Activated B cell treated with CpG ODN at 0.5 μM for 24 hours (primary cell): ENCODE measurements at regions not wholly inside any gene's neighbourhood (a gene's known extent, or its start where the extent isn't known, plus 50 kb on each side); places are given as distances from the start of the nearest gene placed in this dataset.

Experiments used
- ATAC-seq: fragments of 200-7000 bp; cut with Tn5 transposase; one replicate; pipeline ENCODE4 v1.10.0; 2021; ENCODE audit warnings: low read depth, mild to moderate bottlenecking, moderate library complexity
- CTCF ChIA-PET: fragments of 350-600 bp; sonication (Branson Sonifier 250); formaldehyde crosslinking; loops from one replicate; lab custom pipeline; 2021; ENCODE audit warnings: antibody characterized with exemption; lab: Charles Lee
- POLR2A ChIA-PET: fragments of 350-600 bp; sonication (Branson Sonifier 250); formaldehyde crosslinking; loops from one replicate; lab custom pipeline; 2021; ENCODE audit warnings: antibody characterized with exemption; lab: Charles Lee
- DNase-seq: peaks from one replicate; pipeline ENCODE4 v3.0.0; 2022
- H3K27ac Mint-ChIP-seq: one replicate; pipeline ENCODE4 v1.8.0; 2020; ENCODE audit warnings: mixed read lengths
- H3K27me3 Mint-ChIP-seq: one replicate; pipeline ENCODE4 v1.8.0; 2021; ENCODE audit warnings: mixed read lengths
- H3K36me3 Mint-ChIP-seq: one replicate; pipeline ENCODE4 v1.8.0; 2021; ENCODE audit warnings: low read depth, mixed read lengths
- H3K4me1 Mint-ChIP-seq: one replicate; pipeline ENCODE4 v1.8.0; 2021; ENCODE audit warnings: mixed read lengths
- H3K4me3 Mint-ChIP-seq: one replicate; pipeline ENCODE4 v1.8.0; 2020; ENCODE audit warnings: mild to moderate bottlenecking, mixed read lengths
- H3K9me3 Mint-ChIP-seq: one replicate; pipeline ENCODE4 v1.8.0; 2020; ENCODE audit warnings: mixed read lengths
- CTCF ChIP-seq: fragments of 200-600 bp; IDR thresholded peaks from one replicate; pipeline ENCODE4 v1.8.0; 2022; ENCODE audit warnings: antibody characterized with exemption, mild to moderate bottlenecking
- intact Hi-C: fragments of 100-400 bp; cut with micrococcal nuclease; formaldehyde crosslinking; loops from one replicate; pipeline ENCODE4 v1.15.1; 2024

DNA sequence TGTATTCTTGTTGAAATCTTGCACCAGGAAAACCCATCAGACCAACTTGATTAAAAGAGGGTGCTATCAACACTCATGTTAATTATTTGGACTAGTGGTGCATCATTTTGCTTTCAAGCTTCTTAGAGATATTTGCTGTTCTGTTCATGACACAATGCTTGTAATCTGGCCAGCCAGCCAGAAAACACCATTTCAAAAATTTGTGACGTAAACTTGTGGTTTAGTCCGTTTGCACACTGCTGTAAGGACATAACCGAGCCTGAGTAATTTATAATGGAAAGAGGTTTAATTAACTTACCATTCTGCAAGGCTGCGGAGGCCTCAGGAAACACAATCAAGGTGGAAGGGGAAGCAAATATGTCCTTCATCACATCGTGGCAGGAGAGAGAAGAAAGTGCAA lies 374.3 kb upstream of the TGFBR2 start:
- no peak overlapping the region for H3K27ac Mint-ChIP-seq
- no peaks in the 10 kb centered on the region for H3K36me3 Mint-ChIP-seq

GRCh38 chr3:30233913-30234646 lies 372.3 kb upstream of the TGFBR2 start:
- intact Hi-C loops, result no loop called here
- no peaks in the 10 kb centered on the region for H3K4me1 Mint-ChIP-seq
- CTCF ChIA-PET, result interaction anchor here (2.5 kb wide), 1 partner anchor 35 kb away, joined by 5 read pairs; no protein-coding TSS in a partner anchor
- no peak overlapping the region for H3K27ac Mint-ChIP-seq
- TF ChIP-seq CTCF, result no peak
- no peak for DNase-seq
- H3K4me3 Mint-ChIP-seq, result no peak overlapping the region
- no peaks in the 10 kb centered on the region for H3K27me3 Mint-ChIP-seq
- no peaks in the 10 kb centered on the region for H3K9me3 Mint-ChIP-seq
- POLR2A ChIA-PET, result no interaction called here
- ATAC-seq, result no peak
- H3K36me3 Mint-ChIP-seq, result no peaks in the 10 kb centered on the region

More for the DNA sequence above, 374.3 kb upstream of the TGFBR2 start:
- no peaks in the 10 kb centered on the region for H3K4me1 Mint-ChIP-seq
- intact Hi-C loops, result no loop called here
- CTCF ChIA-PET, result no interaction called here
- H3K9me3 Mint-ChIP-seq, result no peaks in the 10 kb centered on the region
- H3K4me3 Mint-ChIP-seq, result no peak overlapping the region
- TF ChIP-seq CTCF, result no peak
- ATAC-seq (no peak), DNase-seq (no peak)
- POLR2A ChIA-PET, result no interaction called here
- no peaks in the 10 kb centered on the region for H3K27me3 Mint-ChIP-seq

DNA sequence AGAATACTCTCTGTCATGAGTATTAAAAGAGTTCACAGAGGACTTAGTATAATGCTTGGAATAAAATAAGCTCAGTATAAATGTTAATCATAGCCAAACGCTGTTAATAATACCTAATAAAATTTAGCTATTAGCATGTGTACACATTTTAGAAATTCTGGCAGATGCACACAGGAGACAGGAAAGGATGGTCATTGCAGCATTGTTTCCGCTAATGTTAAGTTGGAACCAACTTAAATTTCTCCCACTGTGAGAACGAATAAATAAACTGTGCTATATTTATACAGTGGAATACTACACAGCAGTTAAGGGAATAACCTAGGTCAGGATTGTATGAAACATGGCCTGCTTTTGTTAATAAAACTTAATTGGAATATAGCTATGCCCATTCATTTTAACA lies 370.4 kb upstream of the TGFBR2 start:
- no peak overlapping the region for H3K4me3 Mint-ChIP-seq
- no peaks in the 10 kb centered on the region for H3K27me3 Mint-ChIP-seq
- DNase-seq (no peak), ATAC-seq (no peak)
- CTCF ChIA-PET, result interaction anchor here (1.0 to 1.5 kb wide), 2 partner anchors 37 to 457 kb away, joined by 3 to 7 read pairs; no protein-coding TSS in a partner anchor
- H3K9me3 Mint-ChIP-seq, result no peaks in the 10 kb centered on the region
- H3K27ac Mint-ChIP-seq, result no peak overlapping the region
- intact Hi-C loops, result no loop called here
- no peaks in the 10 kb centered on the region for H3K4me1 Mint-ChIP-seq
- no peak for TF ChIP-seq CTCF
- no peaks in the 10 kb centered on the region for H3K36me3 Mint-ChIP-seq
- POLR2A ChIA-PET, result no interaction called here

DNA sequence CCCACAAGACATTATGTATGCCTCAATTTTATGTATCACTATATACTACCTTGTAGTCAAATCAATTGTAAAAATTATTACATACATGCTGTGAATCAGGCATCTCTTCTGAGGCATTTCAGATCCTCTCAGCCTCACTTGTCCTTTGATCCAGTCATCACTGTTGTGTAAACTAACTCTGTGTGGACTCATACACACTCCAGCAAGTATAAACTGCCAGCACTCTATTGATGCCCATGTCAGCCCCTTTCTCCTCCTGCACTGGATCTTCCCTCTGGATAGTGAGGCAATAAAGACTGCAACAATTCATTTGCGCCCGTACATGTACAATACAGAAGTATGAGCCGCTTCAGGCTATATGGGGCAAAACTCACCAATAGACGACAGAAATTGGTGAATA lies 364.7 kb upstream of the TGFBR2 start:
- ChIA-PET POLR2A (no interaction called here), CTCF (no interaction called here)
- no peak overlapping the region for H3K27ac Mint-ChIP-seq
- H3K4me1 Mint-ChIP-seq, result no peaks in the 10 kb centered on the region
- TF ChIP-seq CTCF, result no peak
- H3K36me3 Mint-ChIP-seq, result no peaks in the 10 kb centered on the region
- intact Hi-C loops, result no loop called here
- no peaks in the 10 kb centered on the region for H3K9me3 Mint-ChIP-seq
- peaks cover 2% of the 10 kb centered on the region for H3K27me3 Mint-ChIP-seq
- DNase-seq, result no peak
- ATAC-seq, result no peak
- H3K4me3 Mint-ChIP-seq, result no peak overlapping the region

DNA sequence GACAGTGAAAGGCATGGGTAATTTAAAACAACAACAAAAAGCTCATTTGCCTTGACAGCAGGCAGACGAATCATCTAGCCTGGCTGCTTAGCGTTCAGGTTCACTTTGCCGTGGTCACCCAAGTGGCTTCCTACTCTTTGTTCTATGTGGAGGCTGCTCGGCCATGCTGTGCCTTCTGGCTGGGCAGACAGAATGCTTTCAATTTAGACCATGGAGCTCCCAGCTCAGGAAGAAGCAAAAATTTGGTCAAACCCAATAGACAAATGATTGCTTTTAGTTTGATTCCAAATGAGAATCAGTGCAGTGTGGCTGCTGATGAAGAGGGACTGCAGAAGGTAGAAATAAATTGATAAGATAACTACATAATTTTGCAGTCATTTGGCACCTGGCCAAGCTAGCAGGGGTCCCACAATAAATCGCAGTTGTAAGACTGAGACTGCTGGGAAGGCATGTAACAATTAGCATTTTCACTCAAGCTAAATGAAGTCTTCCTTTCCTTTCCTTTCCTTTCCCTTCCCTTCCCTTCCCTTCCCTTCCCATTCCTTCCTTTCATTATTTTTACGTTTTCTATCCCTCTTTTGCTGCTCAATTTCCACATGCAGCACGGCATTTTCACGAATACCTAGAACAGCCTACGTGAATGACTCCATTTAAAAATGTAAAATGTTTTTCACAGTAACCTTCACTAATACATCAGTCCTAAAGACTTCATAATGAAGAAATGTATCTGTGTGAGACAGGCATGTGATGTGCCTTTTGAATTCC lies 360.4 kb upstream of the TGFBR2 start:
- intact Hi-C loops, result no loop called here
- H3K27ac Mint-ChIP-seq, result no peak overlapping the region
- CTCF ChIA-PET, result no interaction called here
- POLR2A ChIA-PET, result no interaction called here
- H3K36me3 Mint-ChIP-seq, result no peaks in the 10 kb centered on the region
- peaks cover 2% of the 10 kb centered on the region for H3K27me3 Mint-ChIP-seq
- no peak for DNase-seq
- no peaks in the 10 kb centered on the region for H3K9me3 Mint-ChIP-seq
- no peak for ATAC-seq
- H3K4me3 Mint-ChIP-seq, result no peak overlapping the region
- no peaks in the 10 kb centered on the region for H3K4me1 Mint-ChIP-seq
- no peak for TF ChIP-seq CTCF
